Spinal cord (tissue), 9 donors: ENCODE measurements at regions not wholly inside any gene's neighbourhood (a gene's known extent, or its start where the extent isn't known, plus 50 kb on each side); places are given as distances from the start of the nearest gene placed in this dataset.
"Not testable (repeated sequence)": the region's sequence is repeated elsewhere in the genome, so short reads cannot be mapped to it uniquely, and the experiment has no call there.

Experiments
- DNase-seq, 6 donors: peaks; one replicate each; pipeline versions ENCODE4 v3.0.0 to v3.0.0-alpha.2; 2013 to 2015; ENCODE audit warnings: low spot score in 6 of 6, low read depth in 4 of 6
- H3K27ac ChIP-seq: one replicate; pipeline ENCODE4 v1.5.1; 2013; ENCODE audit warnings: low read depth, low read length, control low read depth
- H3K27me3 ChIP-seq: one replicate; pipeline ENCODE4 v1.6.1; 2013; ENCODE audit warnings: low read length; ENCODE audit not compliant: control insufficient read depth, insufficient read depth
- H3K36me3 ChIP-seq: one replicate; pipeline ENCODE4 v1.6.1; 2013; ENCODE audit warnings: low read length; ENCODE audit not compliant: control insufficient read depth, insufficient read depth
- H3K4me1 ChIP-seq: one replicate; pipeline ENCODE4 v1.6.1; 2013; ENCODE audit warnings: low read length; ENCODE audit not compliant: control insufficient read depth, insufficient read depth
- H3K4me3 ChIP-seq: one replicate; pipeline ENCODE4 v1.5.1; 2013; ENCODE audit warnings: low read depth, low read length, control low read depth
- H3K9me3 ChIP-seq: one replicate; pipeline ENCODE4 v1.6.1; 2013; ENCODE audit warnings: low read length; ENCODE audit not compliant: control insufficient read depth, insufficient read depth
- WGBS: methylation state at CpG from one replicate; pipeline ENCODE4 v1.1.5; 2013; ENCODE audit warnings: missing lambda C conversion rate; ENCODE audit not compliant: insufficient coverage; 5-methylcytosine and 5-hydroxymethylcytosine counted together
- donor health status: healthy.

GRCh38 chr2:225756198-225756597, 356.7 kb downstream of the NYAP2 start:
- no CpG with 5 or more reads among the region's 4 CpGs for WGBS
- no peak overlapping the region for H3K4me3 ChIP-seq

GRCh38 chr2:225748609-225749008, 349.1 kb downstream of the NYAP2 start:
- WGBS: no CpG with 5 or more reads among the region's 2 CpGs
- Histone ChIP-seq H3K9me3 (no peaks in the 10 kb centered on the region), H3K27me3 (no peaks in the 10 kb centered on the region), H3K4me3 (no peak overlapping the region), H3K4me1 (no peaks in the 10 kb centered on the region), H3K27ac (no peak overlapping the region), H3K36me3 (no peaks in the 10 kb centered on the region)
- no peak for DNase-seq

More at GRCh38 chr2:225756198-225756597, 356.7 kb downstream of the NYAP2 start:
- DNase-seq: no peak
- Histone ChIP-seq H3K4me1 (no peaks in the 10 kb centered on the region), H3K36me3 (no peaks in the 10 kb centered on the region), H3K9me3 (no peaks in the 10 kb centered on the region), H3K27me3 (no peaks in the 10 kb centered on the region), H3K27ac (no peak overlapping the region)

DNA sequence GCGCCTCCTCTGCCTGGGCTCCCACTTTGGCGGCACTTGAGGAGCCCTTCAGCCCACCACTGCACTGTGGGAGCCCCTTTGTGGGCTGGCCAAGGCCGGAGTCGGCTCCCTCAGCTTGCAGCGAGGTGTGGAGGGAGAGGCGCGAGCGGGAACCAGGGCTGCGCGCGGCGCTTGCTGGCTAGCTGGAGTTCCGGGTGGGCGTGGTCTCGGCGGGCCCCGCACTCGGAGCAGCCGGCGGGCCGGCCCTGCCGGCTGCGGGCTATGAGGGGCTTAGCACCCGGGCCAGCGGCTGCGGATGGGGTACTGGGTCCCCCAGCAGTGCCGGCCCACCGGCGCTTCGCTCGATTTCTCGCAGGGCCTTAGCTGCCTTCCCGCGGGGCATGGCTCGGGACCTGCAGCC, 344.5 kb downstream of the NYAP2 start:
- H3K36me3 ChIP-seq, H3K4me1 ChIP-seq, H3K27me3 ChIP-seq, DNase-seq, H3K27ac ChIP-seq, H3K4me3 ChIP-seq, H3K9me3 ChIP-seq: not testable (repeated sequence)
- 98% methylated on average over 35 of the region's 35 CpGs for WGBS

DNA sequence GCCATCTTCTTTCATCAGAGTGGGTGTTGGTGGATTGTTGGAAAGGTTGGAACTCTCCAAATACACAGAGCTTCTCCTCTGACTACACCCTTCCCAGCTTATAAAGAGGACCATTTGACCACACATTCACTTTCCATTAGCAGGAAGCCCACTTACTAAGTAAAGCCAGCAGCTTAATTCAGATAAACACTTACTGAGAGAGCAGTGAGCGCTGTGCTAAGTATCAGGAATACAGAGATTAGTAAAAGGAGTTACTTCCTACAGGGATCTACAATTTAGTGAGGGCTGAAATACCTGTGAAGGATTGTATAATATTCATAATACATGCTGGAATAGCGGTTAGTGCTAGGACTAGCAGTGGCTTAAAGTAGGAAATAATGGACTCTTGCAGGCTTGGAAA, 343.0 kb downstream of the NYAP2 start:
- Histone ChIP-seq H3K9me3 (no peaks in the 10 kb centered on the region), H3K27ac (no peak overlapping the region), H3K4me1 (no peaks in the 10 kb centered on the region), H3K36me3 (no peaks in the 10 kb centered on the region), H3K4me3 (no peak overlapping the region), H3K27me3 (no peaks in the 10 kb centered on the region)
- WGBS: 100% methylated on average over 1 of the region's 2 CpGs
- DNase-seq: no peak

- Histone ChIP-seq H3K9me3 (no peaks in the 10 kb centered on the region), H3K4me3 (no peak overlapping the region), H3K27ac (no peak overlapping the region), H3K27me3 (no peaks in the 10 kb centered on the region), H3K4me1 (no peaks in the 10 kb centered on the region), H3K36me3 (no peaks in the 10 kb centered on the region)
- WGBS: 100% methylated on average over 1 of the region's 3 CpGs
- DNase-seq: peak in 1 of 6 donors; percentile 62
These were observed 340.6 kb downstream of the NYAP2 start for GRCh38 chr2:225740086-225740485.

GRCh38 chr2:225739328-225739727, 339.8 kb downstream of the NYAP2 start:
- Histone ChIP-seq H3K27me3 (no peaks in the 10 kb centered on the region), H3K4me1 (no peaks in the 10 kb centered on the region), H3K4me3 (no peak overlapping the region), H3K36me3 (no peaks in the 10 kb centered on the region), H3K9me3 (no peaks in the 10 kb centered on the region), H3K27ac (no peak overlapping the region)
- DNase-seq: no peak
- no CpG with 5 or more reads among the region's 2 CpGs for WGBS

GRCh38 chr2:225738735-225739134, 339.2 kb downstream of the NYAP2 start:
- Histone ChIP-seq H3K36me3 (no peaks in the 10 kb centered on the region), H3K4me1 (no peaks in the 10 kb centered on the region), H3K27ac (no peak overlapping the region), H3K27me3 (no peaks in the 10 kb centered on the region), H3K9me3 (no peaks in the 10 kb centered on the region), H3K4me3 (no peak overlapping the region)
- no CpG with 5 or more reads among the region's 1 CpG for WGBS
- DNase-seq: no peak

DNA sequence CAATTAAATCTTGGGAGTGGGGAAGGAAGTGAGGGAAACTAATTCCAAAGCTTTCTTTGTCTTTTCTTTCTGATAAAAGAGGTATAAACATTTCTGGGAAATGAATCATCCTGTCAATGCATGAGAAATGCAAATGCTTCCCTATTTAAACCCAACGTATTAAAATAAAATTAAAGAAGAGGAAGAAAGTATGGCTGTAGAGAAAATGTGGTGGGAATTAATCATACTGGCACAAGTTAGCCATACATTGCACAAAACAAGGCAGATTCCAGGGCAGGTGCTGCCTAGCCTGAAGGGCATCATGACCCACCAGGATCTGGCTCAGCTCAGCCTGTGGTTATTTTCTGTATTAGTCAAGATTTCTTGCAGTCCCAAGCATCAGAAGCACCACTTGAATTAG, 338.0 kb downstream of the NYAP2 start:
- no peaks in the 10 kb centered on the region for H3K36me3 ChIP-seq
- no peak overlapping the region for H3K4me3 ChIP-seq
- no peak overlapping the region for H3K27ac ChIP-seq
- no peaks in the 10 kb centered on the region for H3K4me1 ChIP-seq
- H3K27me3 ChIP-seq: no peaks in the 10 kb centered on the region
- DNase-seq: no peak
- no CpG with 5 or more reads among the region's 1 CpG for WGBS
- H3K9me3 ChIP-seq: no peaks in the 10 kb centered on the region

GRCh38 chr2:225735844-225736243, 336.3 kb downstream of the NYAP2 start:
- no peaks in the 10 kb centered on the region for H3K27me3 ChIP-seq
- H3K9me3 ChIP-seq: no peaks in the 10 kb centered on the region
- no peaks in the 10 kb centered on the region for H3K4me1 ChIP-seq
- H3K4me3 ChIP-seq: no peak overlapping the region
- no CpG with 5 or more reads among the region's 3 CpGs for WGBS
- no peaks in the 10 kb centered on the region for H3K36me3 ChIP-seq
- DNase-seq: peak in 1 of 6 donors; percentile 69
- no peak overlapping the region for H3K27ac ChIP-seq

GRCh38 chr2:225725726-225726125, 326.2 kb downstream of the NYAP2 start:
- Histone ChIP-seq H3K27ac (no peak overlapping the region), H3K36me3 (no peaks in the 10 kb centered on the region), H3K9me3 (no peaks in the 10 kb centered on the region), H3K4me1 (no peaks in the 10 kb centered on the region), H3K27me3 (no peaks in the 10 kb centered on the region), H3K4me3 (no peak overlapping the region)
- 29% methylated on average over 3 of the region's 3 CpGs for WGBS
- DNase-seq: peak in 2 of 6 donors; percentile 4 to 32
